ENCODE measurements at regions not wholly inside any gene's neighbourhood (a gene's known extent, or its start where the extent isn't known, plus 50 kb on each side); places are given as distances from the start of the nearest gene placed in this dataset.

DNA sequence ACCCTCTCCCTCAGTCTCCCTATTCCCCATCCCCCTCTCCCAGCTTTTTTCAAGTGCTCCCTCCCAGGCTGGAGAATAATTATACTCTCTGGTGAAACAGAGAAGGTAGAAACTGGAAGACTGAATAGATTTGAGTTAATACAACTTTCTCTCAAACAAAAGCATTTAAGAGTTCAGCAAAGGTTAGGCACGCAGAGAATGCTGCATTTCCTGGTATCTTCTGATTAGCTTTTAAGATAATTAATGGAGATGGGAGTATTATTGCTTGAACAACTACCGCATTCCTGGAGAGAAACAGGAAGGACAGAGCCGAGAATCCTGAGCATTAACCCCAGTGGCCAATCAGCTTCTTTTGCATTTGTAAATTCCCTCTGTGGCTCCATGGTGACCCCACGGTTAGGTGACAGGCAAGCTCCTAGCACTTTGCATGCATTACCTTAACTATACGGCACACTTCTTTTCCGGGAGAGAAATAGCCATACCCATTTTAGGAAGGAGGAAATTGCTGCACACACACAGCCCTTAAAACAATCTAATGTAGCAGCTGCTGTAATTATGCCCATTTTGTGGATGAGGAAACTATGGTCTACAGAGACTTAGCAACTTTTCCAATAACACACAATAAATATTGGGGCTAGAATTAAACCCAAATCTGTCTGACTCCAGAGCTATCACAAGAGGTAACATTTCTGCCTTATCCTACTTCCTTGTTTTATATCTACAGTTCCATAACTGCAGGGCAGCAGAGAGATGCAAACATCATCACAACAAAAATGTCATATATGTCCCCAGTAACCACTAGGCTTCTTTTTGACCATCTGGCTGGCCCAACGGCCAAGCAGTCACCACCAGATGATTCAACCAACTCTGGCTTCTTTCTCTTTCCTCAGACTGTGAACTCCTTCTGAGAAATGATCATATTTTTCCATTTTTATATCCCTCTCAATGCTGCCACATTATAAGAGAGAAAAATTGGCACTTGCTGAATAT lies 169.9 kb downstream of the CD24 start:
- 0 out of 2 replicates have a peak, but pooled peaks cover 4% of the 10 kb centered on the region for H3K36me3 ChIP-seq
- H3K4me3 ChIP-seq: no peak overlapping the region
- H3K4me2 ChIP-seq: no peak overlapping the region
- H3K27ac ChIP-seq: no peak overlapping the region
- no peaks in the 10 kb centered on the region for H4K20me1 ChIP-seq
- H3K4me1 ChIP-seq: peaks cover 16% of the 10 kb centered on the region
- peaks cover 46% of the 10 kb centered on the region for H3K9me3 ChIP-seq
- TF ChIP-seq Cebpa-rat (IDR thresholded peaks at IDR 0.05): no peak
- H3K9ac ChIP-seq: no peak overlapping the region
- H3K27me3 ChIP-seq: no peaks in the 10 kb centered on the region

DNA sequence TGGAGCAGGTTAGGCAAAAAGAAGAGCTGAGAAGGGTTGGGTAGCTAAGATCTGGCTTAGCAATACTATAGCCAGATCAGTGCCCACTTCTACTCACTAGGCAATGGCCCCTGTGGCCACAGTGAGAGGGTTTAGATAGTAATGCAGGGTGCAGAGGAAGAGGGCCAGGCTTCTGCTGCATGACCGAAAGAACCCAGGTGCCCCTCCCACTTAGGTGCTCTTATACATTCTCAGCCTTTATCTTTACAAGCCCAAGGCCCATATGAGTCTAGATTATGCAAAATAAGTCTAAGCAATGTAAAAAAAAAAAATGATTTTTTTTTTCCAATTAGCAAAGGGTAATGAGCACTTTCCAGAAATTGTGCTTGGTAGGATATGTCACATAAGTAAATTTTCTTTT lies 171.3 kb downstream of the CD24 start:
- Histone ChIP-seq H3K4me3 (no peak overlapping the region), H3K27me3 (no peaks in the 10 kb centered on the region), H3K4me2 (no peak overlapping the region), H3K36me3 (0 out of 2 replicates have a peak, but pooled peaks cover 1% of the 10 kb centered on the region), H3K9ac (no peak overlapping the region), H3K9me3 (peaks cover 32% of the 10 kb centered on the region), H3K4me1 (peaks cover 31% of the 10 kb centered on the region), H4K20me1 (no peaks in the 10 kb centered on the region), H3K27ac (no peak overlapping the region)
- no peak for TF ChIP-seq Cebpa-rat (IDR thresholded peaks at IDR 0.05)

DNA sequence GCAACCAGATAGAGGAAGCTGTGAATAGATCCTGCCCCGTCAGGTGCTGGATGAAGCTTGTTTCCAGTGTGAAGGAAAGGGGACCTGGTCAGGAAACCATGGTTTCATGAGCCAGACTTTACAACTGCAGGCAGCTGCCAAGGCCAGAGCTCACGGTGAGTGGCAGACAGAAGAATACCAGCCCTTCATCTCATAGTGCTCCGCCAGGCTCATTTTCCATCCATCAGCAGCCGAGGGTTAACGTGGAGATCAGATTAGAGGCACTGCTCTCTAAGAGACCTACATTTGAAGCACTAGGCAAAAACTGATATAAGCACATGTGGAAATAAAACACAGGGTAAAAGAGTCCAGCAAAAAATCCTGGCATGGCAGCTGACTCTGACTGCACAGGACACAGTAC lies 172.4 kb downstream of the CD24 start:
- Histone ChIP-seq H3K9me3 (peaks cover 21% of the 10 kb centered on the region), H3K36me3 (no peaks in the 10 kb centered on the region), H3K27ac (no peak overlapping the region), H3K27me3 (peaks cover 2% of the 10 kb centered on the region), H3K4me1 (peaks cover 41% of the 10 kb centered on the region), H3K9ac (no peak overlapping the region), H4K20me1 (no peaks in the 10 kb centered on the region), H3K4me3 (no peak overlapping the region), H3K4me2 (peak overlapping the region; percentile 36)
- TF ChIP-seq Cebpa-rat (IDR thresholded peaks at IDR 0.05): no peak

DNA sequence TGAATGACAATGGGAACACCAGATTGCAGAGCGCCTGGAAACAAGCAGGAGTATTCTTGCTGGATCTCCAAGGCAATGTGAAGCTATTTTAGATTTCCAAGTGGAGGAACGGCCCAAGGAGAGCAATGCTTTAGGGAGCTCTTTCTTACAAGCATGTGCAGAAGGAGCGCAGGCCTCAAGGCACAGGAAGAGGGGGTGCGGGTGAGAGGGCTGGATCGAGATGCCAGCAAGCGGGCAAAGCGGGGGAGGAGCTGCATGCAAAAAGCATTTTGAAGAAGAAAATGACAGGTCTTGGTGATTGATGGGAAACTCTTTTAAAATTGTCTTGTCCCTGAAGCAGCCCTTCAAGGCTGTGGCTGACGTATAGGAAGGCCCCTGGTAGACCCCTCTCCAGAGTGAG lies 171.9 kb downstream of the QRSL1 start:
- H3K4me1 ChIP-seq: peaks cover 43% of the 10 kb centered on the region

DNA sequence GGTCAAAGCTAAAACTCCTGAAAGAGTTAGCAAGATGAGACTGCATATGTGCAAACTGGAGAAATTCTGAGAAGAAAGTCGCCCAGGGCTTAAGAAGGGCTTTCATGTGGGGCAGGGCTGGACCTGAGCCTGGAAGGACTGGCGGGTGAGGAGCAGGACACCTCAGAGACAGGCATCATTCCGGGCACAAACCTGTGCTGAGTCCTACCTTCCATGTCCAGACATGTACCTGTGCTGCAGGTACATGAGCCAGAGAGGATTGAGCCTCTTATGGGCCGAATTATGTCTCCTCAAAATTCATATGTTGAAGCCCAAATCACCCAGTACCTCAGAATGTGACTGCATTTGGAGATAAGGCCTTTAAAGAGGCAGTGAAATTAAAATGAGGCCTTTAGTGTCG lies 171.0 kb downstream of the QRSL1 start:
- peaks cover 9% of the 10 kb centered on the region for H3K27me3 ChIP-seq
- H3K9me3 ChIP-seq: peaks cover 6% of the 10 kb centered on the region
- peak overlapping the region; percentile 84; the same call in 1 of the 2 replicates for H3K4me2 ChIP-seq
- no peak overlapping the region for H3K9ac ChIP-seq
- H3K36me3 ChIP-seq: no peaks in the 10 kb centered on the region
- peaks cover 43% of the 10 kb centered on the region for H3K4me1 ChIP-seq
- H3K4me3 ChIP-seq: no peak overlapping the region
- H3K27ac ChIP-seq: no peak overlapping the region
- no peak for TF ChIP-seq Cebpa-rat (IDR thresholded peaks at IDR 0.05)
- no peaks in the 10 kb centered on the region for H4K20me1 ChIP-seq

More for the DNA sequence above, 171.9 kb downstream of the QRSL1 start:
- Histone ChIP-seq H3K4me3 (no peak overlapping the region), H3K27me3 (peaks cover 5% of the 10 kb centered on the region), H3K4me2 (no peak overlapping the region), H3K27ac (no peak overlapping the region), H3K9me3 (peaks cover 13% of the 10 kb centered on the region), H3K36me3 (no peaks in the 10 kb centered on the region), H4K20me1 (no peaks in the 10 kb centered on the region), H3K9ac (no peak overlapping the region)
- TF ChIP-seq Cebpa-rat (IDR thresholded peaks at IDR 0.05): no peak

DNA sequence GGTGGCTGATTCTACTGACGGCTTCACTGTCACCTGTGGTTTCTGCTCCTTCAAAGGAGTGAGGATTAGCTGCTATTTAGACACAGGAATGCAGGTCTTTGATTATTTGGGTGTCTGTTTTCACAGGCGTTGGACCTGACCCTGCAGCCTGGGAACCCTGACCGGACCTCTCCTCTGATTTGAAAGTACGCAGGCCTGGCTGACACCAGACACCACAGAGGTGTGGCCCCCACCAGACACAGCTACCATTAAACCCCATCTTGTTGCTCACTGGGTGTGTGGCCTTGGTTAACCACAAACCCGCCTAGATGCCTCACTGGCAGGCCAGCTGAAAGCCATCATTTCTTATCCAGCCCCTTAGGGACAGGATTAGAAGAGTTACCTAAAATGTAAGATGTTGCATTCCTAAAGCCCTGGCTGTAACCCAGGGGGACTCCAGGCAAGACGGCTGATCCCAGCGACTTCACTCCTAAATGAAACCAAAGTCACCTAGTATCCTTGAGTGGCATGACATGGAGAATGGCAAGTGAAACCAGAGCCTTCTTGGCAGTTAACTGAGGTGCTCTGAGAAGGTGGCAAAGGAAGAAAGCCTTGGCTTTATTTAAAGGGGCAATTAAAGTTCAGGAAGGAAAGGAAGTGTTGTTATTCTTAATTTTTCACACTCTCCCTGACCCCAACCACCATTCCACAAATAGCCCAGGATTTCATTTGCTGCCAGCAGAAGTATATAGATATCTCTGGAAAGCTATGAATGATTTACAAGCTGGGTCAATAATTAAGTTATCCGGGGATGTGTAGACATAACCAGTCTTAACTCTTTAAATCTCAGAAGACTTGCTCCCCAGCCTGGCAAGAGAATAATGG lies 169.9 kb downstream of the QRSL1 start:
- TF ChIP-seq Cebpa-rat (IDR thresholded peaks at IDR 0.05): no peak
- Histone ChIP-seq H3K9ac (no peak overlapping the region), H4K20me1 (no peaks in the 10 kb centered on the region)

DNA sequence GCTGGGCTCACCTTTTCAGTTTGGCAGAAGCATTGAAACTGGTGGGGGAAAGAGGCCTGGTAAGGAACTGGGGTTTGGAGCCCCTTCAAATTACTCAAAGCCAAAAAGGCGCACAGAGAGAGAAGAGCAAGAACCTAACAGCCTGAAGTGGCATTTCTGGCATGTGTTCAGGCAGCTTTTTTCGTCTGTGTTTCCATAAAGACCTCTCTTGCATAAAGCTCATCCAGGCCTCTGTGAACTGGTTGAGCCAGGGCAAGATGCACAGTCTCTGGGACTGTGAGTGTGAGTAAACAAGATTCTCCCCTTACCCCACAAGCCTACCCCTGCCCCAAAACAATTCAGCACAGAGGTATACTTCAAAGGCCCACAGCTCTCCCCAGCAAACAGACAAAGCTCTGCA lies 167.8 kb downstream of the QRSL1 start:
- H3K4me2 ChIP-seq: peak overlapping the region; percentile 84; the same call in 1 of the 2 replicates
- no peaks in the 10 kb centered on the region for H4K20me1 ChIP-seq
- no peak overlapping the region for H3K4me3 ChIP-seq
- no peaks in the 10 kb centered on the region for H3K36me3 ChIP-seq
- H3K4me1 ChIP-seq: peaks cover 52% of the 10 kb centered on the region
- H3K9me3 ChIP-seq: no peaks in the 10 kb centered on the region
- no peak overlapping the region for H3K9ac ChIP-seq
- TF ChIP-seq Cebpa-rat (IDR thresholded peaks at IDR 0.05): no peak
- H3K27me3 ChIP-seq: peaks cover 9% of the 10 kb centered on the region
- H3K27ac ChIP-seq: no peak overlapping the region

More for the DNA sequence above, 169.9 kb downstream of the QRSL1 start:
- H3K27me3 ChIP-seq: peaks cover 9% of the 10 kb centered on the region
- no peaks in the 10 kb centered on the region for H3K9me3 ChIP-seq
- H3K4me2 ChIP-seq: peak overlapping the region; percentile 84
- no peaks in the 10 kb centered on the region for H3K36me3 ChIP-seq
- peaks cover 43% of the 10 kb centered on the region for H3K4me1 ChIP-seq
- no peak overlapping the region for H3K27ac ChIP-seq
- H3K4me3 ChIP-seq: peak overlapping the region; percentile 4; the same call in 1 of the 2 replicates

DNA sequence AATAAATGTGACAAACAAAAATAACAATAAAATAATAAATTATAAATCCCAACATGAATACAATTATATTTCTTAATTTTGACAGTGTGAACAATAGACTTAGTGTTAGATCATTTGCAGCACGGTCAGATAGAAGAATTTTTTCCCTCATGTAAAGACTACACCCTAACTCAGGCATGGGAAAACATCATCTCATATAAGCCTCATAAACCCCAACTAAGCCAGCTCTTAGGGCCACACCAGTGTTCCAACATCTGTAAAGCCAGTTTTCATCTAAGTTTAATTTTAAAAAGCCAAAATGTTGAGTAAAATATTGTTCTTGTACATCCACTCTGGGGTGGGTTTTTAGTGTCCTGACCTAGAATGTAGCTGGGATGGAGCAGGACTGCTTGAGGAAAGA lies 167.4 kb downstream of the QRSL1 start:
- Histone ChIP-seq H3K4me1 (peaks cover 52% of the 10 kb centered on the region), H3K9me3 (no peaks in the 10 kb centered on the region)
- no peak for TF ChIP-seq Cebpa-rat (IDR thresholded peaks at IDR 0.05)

DNA sequence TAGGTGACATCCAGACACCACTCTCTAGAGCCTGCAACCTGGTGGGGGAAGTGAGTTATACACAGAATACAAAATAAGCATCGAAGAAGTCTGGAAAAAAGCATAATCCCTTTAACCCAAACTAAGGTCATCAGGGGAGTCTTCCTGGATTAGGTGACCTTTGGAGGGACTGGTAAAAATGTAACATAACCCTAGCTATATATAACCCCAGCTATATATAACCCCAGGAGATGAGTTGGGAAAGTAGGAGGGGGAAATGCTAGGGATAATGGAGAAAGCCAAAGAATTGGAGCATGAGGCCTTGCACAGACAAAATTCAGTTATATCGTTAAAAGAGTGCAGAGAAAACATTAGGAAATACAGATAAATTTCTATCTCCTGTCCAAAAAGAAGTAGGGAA lies 164.8 kb downstream of the QRSL1 start:
- Histone ChIP-seq H3K27me3 (peaks cover 9% of the 10 kb centered on the region), H3K27ac (no peak overlapping the region), H3K9me3 (no peaks in the 10 kb centered on the region), H3K4me2 (no peak overlapping the region), H3K4me1 (peaks cover 48% of the 10 kb centered on the region), H4K20me1 (no peaks in the 10 kb centered on the region), H3K36me3 (no peaks in the 10 kb centered on the region), H3K4me3 (no peak overlapping the region), H3K9ac (no peak overlapping the region)
- no peak for TF ChIP-seq Cebpa-rat (IDR thresholded peaks at IDR 0.05)

More for the DNA sequence above, 167.4 kb downstream of the QRSL1 start:
- H3K27ac ChIP-seq: no peak overlapping the region
- no peak overlapping the region for H3K9ac ChIP-seq
- H4K20me1 ChIP-seq: no peaks in the 10 kb centered on the region
- H3K4me3 ChIP-seq: no peak overlapping the region
- H3K4me2 ChIP-seq: no peak overlapping the region
- H3K27me3 ChIP-seq: peaks cover 9% of the 10 kb centered on the region
- no peaks in the 10 kb centered on the region for H3K36me3 ChIP-seq

Measured in BLaER1 (cell line).